GM21367 (cell line): ENCODE measurements at regions not wholly inside any gene's neighbourhood (a gene's known extent, or its start where the extent isn't known, plus 50 kb on each side); places are given as distances from the start of the nearest gene placed in this dataset.
"Not testable (repeated sequence)": the region's sequence is repeated elsewhere in the genome, so short reads cannot be mapped to it uniquely, and the experiment has no call there.

Experiments
- ATAC-seq: cut with Tn5 transposase; IDR thresholded peaks from one replicate; pipeline ENCODE4 v1.9.1; 2021; ENCODE audit not compliant: unreplicated experiment

DNA sequence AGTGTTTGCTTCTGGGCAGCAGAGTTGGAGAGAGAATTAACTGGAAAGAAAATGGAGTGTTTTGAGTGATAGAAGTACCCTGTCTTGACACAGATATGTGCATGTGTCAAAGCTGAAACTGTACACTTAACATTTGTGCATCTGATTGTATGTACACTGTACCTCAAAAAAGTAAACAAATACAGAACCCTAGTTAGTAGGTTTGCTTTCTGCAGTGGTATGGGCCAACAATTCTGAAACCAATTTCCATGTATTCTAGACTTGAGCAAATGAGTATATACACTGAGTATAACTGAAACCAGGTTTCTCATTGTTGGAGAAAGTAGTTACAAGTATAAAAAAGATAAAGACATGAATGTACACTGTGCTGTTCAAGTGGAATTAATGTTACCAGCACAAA, 52.4 kb downstream of the ELAPOR2 start:
- no peak for ATAC-seq

DNA sequence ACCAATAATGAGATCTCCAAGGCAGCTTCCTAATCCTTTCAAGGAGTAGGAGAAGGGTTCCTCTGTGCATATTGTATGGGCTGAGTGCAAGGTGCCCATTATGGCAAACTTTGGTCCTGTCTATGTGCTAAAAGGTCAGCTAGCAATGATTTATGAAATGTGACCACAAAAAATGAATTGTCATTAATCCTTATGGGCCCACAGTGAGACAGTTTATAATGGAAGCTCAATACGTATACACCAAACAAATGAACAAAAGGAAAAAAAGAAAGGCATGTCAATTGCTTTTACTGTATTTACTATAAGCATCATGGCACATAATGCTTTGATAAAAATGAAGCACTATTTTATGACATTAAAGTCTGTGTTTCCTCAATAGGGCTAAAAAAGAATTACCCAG, 54.5 kb downstream of the ELAPOR2 start:
- no peak for ATAC-seq

DNA sequence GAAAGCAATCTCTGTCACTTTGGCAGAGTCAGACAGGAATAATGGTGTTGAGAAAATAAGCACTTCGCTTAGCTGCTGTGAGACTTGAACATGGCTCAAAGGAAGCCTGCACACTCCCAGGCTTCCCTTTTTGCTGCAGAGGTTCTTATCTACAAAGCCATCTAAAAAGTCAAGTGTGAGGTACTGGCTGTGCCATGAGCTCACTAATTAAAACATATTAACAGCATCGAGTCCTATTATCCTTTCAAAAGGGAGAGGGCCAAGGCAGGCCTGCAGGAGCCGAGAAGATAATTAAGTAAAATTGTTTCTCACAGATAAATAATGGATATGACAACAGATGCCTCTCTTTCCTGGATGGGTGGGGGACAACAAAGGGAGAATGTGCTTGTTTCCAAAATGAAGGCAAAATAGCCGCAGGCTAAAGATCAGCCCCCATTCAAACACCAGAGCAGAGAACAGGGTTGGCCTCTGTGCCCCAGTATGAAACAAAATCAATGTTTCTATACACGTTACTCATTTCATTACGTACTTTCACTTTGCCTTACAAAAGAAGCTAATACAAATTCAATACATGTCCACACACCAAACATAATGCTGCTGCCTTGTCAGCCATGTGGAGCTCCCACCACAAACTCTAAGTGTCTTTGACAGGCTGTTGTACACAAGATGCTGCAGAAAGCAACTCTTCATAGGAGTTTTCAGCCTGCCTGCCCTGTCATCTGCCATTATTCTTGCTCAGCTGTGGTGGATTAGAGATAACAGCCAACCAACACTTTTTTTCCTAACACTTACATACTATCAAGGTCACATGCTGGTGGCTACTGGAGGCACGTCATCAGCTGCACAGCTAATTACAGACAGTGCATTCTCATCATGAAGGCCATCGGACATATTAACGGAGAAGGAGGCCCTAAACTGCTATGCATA, 55.3 kb downstream of the ELAPOR2 start:
- no peak for ATAC-seq

DNA sequence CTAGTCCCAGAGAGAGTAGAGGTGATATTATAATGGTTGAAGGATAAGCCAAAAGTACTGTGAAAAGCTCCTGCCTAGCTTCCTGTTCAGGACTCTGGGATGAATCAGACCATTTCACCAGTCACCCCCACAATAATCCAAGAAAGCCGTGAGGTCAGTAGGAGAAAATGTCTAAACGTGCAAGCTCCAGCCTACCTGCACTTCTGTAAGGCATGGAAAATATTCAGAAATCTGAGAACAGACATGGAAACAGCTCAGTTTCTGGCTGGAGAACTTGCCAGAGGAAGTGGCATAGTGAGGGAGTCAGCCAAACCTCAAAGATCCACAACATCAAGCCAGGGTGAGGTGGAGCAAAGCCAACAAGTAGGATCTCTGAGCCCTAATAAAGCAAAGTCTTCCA, 58.2 kb downstream of the ELAPOR2 start:
- no peak for ATAC-seq

DNA sequence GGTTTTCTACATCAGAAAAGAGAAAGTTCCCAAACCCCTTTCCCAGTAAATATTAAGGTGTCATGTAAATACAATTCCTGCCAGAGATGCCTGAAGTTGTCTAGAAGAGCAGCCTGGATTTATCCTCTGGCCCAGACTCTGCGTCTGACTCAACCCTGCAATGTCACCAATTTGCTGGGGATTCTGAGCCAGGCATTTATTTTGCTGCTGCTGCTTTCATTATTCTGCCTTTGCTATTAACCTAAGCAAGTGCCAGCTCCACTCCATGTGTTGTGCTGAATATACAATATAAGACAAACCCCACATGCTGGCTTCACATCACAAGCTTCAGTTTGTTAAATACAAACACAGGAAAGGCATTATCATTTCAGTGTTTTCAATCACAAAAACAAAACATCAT, 59.1 kb downstream of the ELAPOR2 start:
- ATAC-seq = no peak

DNA sequence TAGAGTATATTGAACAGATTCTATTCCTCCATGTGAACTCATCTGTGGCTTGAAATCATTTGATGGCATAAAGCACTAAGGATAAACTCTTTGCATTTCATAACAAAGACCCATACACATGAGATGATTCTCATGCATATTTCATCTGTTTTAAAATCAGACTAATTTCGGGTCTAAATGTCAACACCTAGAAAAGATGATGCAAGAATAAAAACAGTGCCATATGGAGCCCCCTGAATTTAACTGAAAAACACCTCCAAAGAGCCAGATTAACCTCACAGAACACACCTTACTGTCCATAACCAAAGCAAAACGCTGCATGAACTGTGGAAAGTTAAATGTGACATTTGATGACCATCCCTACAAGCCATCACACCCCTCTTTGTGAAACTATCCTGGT, 59.7 kb downstream of the ELAPOR2 start:
- ATAC-seq = no peak

DNA sequence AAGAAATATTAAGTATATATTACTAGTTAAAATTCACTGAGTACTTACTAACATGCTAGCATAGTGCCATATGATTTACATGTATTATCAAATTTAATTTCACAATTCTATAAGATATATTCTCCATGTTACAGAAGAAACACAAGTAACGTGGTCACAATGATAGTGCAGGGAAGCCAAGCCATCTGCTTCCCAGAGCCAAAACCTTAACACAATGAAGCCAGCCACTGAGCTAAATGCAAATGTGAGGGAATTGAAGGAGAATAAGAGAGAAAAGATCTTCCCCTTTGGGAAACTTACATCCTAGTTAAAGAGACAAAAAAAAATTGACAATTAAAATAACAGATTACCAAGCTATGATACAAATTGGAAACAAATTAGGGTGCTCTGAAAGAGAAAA, 63.6 kb downstream of the ELAPOR2 start:
- ATAC-seq = no peak

DNA sequence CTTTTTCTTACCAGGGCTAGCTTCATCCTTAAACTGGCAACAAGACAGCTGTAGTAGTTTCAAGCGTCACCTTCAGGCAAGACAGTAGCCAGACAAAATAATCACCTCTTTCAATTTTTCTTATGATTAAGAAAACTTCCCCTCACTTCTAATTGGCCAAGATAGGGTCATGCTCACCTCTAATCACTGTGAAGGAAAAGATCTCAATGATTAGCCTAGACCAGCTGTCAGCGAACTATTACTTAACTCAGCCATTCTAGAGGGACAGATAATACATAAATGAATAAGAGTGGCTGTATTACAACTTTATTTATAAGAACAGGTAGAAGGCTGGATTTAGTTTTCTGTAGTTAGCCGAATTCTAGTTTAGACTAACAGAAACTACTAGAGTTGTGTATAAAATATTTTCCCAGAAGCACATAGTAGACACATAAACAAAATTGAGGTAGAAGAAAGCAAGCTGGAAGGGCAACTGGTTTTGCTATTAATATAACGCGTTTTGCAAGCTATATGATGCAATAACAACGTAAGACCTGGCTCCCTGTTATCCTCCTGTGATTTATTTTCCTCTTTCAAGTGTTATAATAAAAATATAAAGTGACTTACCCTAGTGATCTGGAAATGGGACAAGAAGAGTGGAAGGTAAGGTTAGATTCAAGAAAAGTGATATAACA, 64.3 kb downstream of the ELAPOR2 start:
- ATAC-seq = no peak

DNA sequence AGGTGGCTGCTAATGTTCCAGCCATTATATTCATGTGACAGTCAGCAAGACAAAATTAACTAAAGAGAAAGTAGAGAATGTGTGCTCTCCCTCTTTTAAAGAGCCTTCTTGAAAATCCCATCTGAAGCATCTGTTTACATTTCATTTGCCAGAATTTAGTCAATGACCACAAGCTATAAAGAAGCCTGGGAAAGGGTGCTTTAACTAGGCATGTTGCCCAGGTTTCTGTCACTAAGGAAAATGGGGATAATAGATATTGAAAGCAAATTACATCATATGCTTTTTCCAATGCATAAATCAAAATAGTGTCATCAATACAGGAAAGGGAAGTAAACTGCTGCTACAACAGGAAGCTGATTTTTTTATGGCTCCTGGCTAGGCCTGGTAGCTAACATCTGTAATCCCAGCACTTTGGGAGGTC, 67.7 kb downstream of the ELAPOR2 start:
- no peak for ATAC-seq

DNA sequence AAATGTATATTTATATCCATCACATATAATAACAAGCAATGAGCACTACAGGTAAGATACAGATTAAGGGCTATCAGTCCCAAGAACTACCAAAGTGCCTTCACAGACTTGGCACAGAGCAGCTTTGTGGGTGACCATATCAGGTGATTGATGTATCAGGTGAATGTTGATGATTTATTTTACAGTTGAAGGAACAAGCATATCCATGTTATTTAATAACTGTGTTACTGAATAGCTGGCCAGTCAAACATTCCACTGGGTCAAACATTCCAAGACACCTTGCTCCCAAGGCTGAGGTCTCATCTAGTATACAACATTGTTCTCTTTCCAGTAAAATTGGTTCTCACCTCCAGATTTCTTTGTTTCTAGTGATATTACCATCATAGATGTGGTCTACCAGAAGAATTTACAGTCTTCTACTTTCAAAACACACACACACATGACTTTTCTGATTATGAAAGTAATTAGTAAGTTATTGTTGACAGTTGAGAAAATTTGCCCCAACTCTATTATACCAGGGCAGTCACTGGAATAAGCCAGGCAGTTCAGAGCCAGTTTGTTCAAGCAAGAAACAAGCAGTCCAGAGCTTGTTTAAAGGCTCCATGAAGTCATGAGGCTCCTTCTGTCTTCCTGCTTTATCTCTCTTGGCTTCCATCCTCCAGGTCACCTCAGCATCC, 68.2 kb downstream of the ELAPOR2 start:
- peak; percentile 77 for ATAC-seq

DNA sequence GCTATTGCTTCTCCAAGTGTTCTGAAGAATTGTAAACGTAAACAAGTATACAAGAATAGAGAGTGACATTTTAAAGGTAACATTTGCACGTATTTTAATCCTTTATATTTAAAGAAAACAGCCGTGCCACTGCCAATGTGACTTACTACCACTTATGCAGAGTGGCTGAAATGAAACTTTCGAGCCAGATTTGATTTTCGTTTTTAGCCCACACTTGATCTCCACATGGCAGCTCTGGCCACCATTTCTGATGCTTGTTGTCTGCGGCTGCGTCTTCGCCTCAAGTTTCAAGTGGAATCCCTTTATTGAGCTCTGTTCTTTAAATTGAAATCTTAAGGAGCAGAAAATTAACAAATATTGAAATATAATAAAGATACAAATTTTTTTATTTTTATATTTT, 70.0 kb downstream of the ELAPOR2 start:
- no peak for ATAC-seq

DNA sequence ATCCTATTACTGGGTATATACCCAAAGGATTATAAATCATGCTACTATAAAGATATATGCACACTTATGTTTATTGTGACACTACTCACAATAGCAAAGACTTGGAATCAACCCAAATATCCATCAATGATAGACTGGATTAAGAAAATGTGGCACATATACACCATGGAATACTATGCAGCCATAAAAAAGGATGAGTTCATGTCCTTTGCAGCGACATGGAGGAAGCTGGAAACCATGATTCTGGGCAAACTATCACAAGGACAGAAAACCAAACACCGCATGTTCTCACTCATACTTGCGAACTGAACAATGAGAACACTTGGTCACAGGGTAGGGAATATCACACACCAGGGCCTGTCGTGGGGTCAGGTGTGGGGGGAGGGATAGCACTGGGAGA, 71.6 kb downstream of the ELAPOR2 start:
- ATAC-seq = not testable (repeated sequence)

DNA sequence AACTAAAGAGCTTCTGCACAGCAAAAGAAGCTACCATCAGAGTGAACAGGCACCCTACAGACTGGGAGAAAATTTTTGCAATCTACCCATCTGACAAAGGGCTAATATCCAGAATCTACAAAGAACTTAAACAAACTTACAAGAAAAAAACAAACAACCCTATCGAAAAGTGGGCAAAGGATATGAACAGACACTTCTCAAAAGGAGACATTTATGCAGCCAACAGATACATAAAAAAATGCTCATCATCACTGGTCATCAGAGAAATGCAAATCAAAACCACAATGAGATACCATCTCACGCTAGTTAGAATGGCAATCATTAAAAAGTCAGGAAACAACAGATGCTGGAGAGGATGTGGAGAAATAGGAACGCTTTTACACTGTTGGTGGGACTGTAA, 72.1 kb downstream of the ELAPOR2 start:
- not testable (repeated sequence) for ATAC-seq

DNA sequence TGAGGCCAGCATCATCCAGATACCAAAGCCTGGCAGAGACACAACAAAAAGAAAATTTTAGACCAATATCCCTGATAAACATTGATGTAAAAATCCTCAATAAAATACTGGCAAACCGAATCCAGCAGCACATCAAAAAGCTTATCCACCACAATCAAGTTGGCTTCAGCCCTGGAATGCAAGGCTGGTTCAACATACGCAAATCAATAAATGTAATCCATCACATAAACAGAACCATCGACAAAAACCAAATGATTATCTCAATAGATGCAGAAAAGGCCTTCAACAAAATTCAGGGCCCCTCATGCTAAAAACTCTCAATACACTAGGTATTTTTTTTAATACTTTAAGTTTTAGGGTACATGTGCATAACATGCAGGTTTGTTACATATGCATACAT, 74.1 kb downstream of the ELAPOR2 start:
- not testable (repeated sequence) for ATAC-seq

DNA sequence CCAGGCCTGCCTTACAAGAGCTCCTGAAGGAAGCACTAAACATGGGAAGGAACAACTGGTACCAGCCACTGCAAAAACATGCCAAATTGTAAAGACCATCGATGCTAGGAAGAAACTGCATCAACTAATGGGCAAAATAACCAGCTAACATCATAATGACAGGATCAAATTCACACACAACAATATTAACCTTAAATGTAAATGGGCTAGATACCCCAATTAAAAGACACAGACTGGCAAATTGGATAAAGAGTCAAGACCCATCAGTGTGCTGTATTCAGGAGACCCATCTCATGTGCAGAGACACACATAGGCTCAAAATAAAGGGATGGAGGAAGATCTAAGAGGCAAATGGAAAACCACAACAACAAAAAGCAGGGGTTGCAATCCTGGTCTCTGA, 75.8 kb downstream of the ELAPOR2 start:
- ATAC-seq = not testable (repeated sequence)

DNA sequence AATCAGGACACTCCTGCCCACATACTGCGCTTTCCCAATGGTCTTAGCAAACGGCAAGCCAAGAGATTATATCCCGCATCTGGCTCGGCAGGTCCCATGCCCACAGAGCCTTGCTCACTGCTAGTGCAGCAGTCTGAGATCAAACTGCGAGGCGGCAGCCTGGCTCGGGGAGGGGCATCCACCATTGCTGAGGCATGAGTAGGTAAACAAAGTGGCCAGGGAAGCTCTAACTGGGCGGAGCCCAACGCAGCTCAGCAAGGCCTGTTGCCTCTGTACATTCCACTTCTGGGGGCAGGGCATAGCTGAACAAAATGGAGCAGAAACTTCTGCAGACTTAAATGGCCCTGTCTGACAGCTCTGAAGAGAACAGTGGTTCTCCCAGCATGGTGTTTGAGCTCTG, 77.5 kb downstream of the ELAPOR2 start:
- ATAC-seq = not testable (repeated sequence)

DNA sequence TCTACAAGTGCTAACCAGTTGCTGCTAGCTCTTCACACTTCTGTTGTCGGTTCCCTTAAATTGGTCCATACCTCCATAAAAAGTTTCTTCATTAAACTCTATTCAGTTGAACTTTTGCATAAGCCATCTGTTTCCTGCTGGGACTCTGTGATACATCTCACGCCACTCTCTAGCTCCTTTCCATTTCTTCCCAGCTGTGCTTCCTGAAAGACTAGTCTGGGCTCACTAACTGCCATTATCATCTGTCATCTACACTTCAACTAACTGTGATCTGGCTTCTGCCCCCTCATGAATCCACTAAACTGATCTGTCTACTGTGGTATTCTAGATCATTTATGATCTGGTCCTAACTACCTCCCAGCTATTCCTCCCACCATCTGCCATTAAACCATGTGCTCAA, 78.3 kb downstream of the ELAPOR2 start:
- no peak for ATAC-seq

DNA sequence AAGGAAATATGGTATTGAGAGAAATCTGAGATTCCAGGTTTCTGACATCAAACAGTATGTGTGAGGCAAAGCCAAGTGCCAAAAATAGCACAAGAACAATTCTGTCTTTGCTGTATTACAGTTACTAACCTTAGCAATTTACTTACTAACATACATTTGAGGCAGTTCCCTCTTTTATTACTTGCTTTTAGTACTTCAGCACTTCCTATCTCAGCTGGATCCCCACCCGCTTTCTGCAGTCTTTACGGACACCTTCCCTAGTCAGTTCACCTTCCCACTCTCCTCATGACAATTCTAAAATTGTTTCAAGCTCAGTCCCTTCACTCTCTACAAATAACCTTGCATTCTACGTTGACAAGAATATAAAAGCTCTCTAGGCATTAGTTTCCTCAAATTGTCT, 79.2 kb downstream of the ELAPOR2 start:
- no peak for ATAC-seq

DNA sequence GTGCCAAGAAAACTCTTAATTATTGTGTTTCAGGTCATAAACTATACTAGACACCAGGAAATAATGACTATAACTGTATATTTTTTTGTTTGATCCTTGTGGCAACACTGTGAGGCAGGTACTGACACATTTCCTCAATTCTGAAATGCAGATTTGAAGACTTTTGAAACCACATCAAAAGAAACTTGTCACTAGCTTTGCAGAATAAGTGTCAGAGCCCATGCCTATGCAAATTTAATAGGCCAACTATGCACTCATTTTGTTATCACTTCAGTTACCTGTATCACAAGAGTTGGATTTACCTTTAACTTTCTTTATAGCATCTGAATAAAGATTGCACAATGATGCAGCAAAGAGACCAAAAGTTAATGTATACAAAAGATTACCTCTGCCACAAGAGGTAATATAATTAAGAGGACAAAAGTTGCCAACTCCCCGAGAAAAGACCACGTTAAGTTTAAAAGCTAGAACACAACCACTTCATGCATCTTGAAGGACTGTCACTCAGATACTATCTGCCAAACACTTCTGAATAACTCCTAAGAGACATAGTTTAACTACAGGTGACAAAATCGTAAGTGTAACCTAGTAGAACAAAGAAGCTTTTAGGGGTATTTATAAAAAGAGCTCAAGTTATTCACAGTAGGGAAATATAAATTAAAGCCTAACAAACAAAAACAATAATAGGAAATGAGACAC, 80.5 kb downstream of the ELAPOR2 start:
- ATAC-seq = peak; percentile 89

DNA sequence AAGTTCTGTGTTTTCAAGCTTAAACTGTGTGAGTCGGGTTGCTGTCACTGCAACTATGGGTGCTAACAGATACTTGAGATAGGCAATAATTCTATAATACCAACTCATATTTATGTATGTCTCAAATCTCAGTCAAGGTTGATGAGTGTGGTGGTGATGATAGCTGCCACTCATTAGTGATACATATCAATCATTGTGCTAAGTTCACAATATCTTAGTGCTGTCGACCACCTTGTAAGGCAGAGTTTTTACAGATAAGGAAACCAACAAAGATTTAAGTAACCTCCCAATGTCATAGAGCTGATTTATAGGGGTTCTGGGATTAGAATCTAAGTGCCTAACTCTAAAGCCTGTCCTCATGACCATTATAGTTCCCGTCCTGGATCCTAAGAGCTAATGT, 82.5 kb downstream of the ELAPOR2 start:
- no peak for ATAC-seq

DNA sequence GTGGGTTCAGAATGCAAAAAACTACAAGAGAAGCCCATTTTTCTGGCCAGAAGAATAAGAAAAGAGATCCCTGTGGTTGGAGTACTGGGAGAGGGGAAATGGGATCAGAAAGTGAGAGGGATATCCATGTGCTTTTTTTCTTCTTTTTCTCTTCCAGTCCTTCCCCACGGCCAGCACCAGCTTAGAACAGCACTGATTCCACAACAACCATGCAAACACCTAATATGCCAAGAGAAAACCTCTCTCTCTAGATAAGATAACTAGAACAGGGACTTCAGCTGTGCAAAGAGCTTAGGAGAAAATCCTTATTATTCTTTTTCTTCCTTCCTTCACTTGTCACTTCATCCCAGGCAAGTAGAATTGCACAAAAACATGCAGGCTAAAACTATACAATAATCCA, 83.5 kb downstream of the ELAPOR2 start:
- no peak for ATAC-seq
